ENCODE measurements at regions not wholly inside any gene's neighbourhood (a gene's known extent, or its start where the extent isn't known, plus 50 kb on each side); places are given as distances from the start of the nearest gene placed in this dataset.

GRCh38 chr18:28342231-28342630 lies 165.3 kb upstream of the CDH2 start:
- Histone ChIP-seq H3K4ac (ENCODE audit: low read depth, low read length) (no peak overlapping the region), H3T11ph (ENCODE audit: low read length) (no peak overlapping the region), H2BK12ac (ENCODE audit: insufficient read length, low read depth, low read length) (no peak overlapping the region), H2BK20ac (ENCODE audit: low read depth, low read length, poor library complexity, severe bottlenecking) (no peak overlapping the region), H3K9ac (ENCODE audit: extremely low read depth, insufficient read length, low read length) (no peak overlapping the region), H3K56ac (ENCODE audit: insufficient read length, low read depth, low read length) (no peak overlapping the region), H3K27me3 (ENCODE audit: insufficient read depth, low read length) (no peaks in the 10 kb centered on the region), H3K9me3 (ENCODE audit: control insufficient read depth, low read depth, low read length) (no peaks in the 10 kb centered on the region), H2BK15ac (ENCODE audit: low read depth, low read length) (no peak overlapping the region), H4K8ac (replicated peaks; ENCODE audit: insufficient read length, low read depth, low read length) (no peak overlapping the region), H2AFZ (ENCODE audit: low read length) (no peak overlapping the region), H3K23ac (ENCODE audit: insufficient read length, low read depth, low read length) (no peak overlapping the region), H2BK120ac (ENCODE audit: low read depth, low read length, poor library complexity, severe bottlenecking) (no peak overlapping the region), H4K20me1 (ENCODE audit: control insufficient read depth, insufficient read depth, insufficient read length) (no peaks in the 10 kb centered on the region), H3K27ac (ENCODE audit: insufficient read length, low read depth, low read length) (no peak overlapping the region), H3K79me2 (ENCODE audit: insufficient read depth, low read length) (no peaks in the 10 kb centered on the region), H3K79me1 (ENCODE audit: insufficient read depth, low read depth, low read length, poor library complexity, severe bottlenecking) (no peaks in the 10 kb centered on the region), H2AK5ac (ENCODE audit: insufficient read length, low read length) (no peak overlapping the region), H3K4me2 (ENCODE audit: insufficient read depth, insufficient read length, low read length) (no peak overlapping the region), H3K14ac (ENCODE audit: insufficient read depth, low read length) (no peak overlapping the region), H3K4me1 (ENCODE audit: insufficient read depth, low read length) (no peaks in the 10 kb centered on the region), H2BK5ac (ENCODE audit: insufficient read length, low read length) (no peak overlapping the region), H3K23me2 (ENCODE audit: insufficient read length, low read depth, low read length, poor library complexity, severe bottlenecking) (no peaks in the 10 kb centered on the region), H4K91ac (ENCODE audit: insufficient read length, low read depth, low read length) (no peak overlapping the region), H3K18ac (ENCODE audit: insufficient read length, low read depth, low read length) (no peak overlapping the region), H4K5ac (ENCODE audit: insufficient read length, low read depth, low read length) (no peak overlapping the region)
- Mint-ChIP-seq H3K27ac (no peak overlapping the region), H3K27me3 (ENCODE audit: low read depth) (no peaks in the 10 kb centered on the region), H3K4me3 (no peak overlapping the region), H3K4me1 (peaks cover under 1% of the 10 kb centered on the region in 2 experiments; a peak in 1 of 4 replicates), H3K9me3 (peaks cover 9 to 10% of the 10 kb centered on the region in 2 experiments), H3K36me3 (ENCODE audit: insufficient read depth in 1 of 3, low read depth in 3 of 3) (peaks cover 3 to 15% (median 3%) of the 10 kb centered on the region in 3 experiments; a peak in 3 of 7 replicates)
- no CpG with 5 or more reads among the region's 1 CpG for WGBS (ENCODE audit: extremely low coverage, insufficient read length, low lambda C conversion rate)
- TF ChIP-seq, protein P1, sequence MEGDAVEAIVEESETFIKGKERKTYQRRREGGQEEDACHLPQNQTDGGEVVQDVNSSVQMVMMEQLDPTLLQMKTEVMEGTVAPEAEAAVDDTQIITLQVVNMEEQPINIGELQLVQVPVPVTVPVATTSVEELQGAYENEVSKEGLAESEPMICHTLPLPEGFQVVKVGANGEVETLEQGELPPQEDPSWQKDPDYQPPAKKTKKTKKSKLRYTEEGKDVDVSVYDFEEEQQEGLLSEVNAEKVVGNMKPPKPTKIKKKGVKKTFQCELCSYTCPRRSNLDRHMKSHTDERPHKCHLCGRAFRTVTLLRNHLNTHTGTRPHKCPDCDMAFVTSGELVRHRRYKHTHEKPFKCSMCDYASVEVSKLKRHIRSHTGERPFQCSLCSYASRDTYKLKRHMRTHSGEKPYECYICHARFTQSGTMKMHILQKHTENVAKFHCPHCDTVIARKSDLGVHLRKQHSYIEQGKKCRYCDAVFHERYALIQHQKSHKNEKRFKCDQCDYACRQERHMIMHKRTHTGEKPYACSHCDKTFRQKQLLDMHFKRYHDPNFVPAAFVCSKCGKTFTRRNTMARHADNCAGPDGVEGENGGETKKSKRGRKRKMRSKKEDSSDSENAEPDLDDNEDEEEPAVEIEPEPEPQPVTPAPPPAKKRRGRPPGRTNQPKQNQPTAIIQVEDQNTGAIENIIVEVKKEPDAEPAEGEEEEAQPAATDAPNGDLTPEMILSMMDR (conservative IDR thresholded peaks at IDR 0.05), result no peak
- no peak for DNase-seq
